Neural cell (in vitro differentiated cells): ENCODE measurements at regions not wholly inside any gene's neighbourhood (a gene's known extent, or its start where the extent isn't known, plus 50 kb on each side); places are given as distances from the start of the nearest gene placed in this dataset.

ENCODE experiments used
- EP300 ChIP-seq: fragments of 450-650 bp; conservative IDR thresholded peaks from 2 replicates; pipeline ENCODE4 v1.6.1; 2014; ENCODE audit warnings: antibody characterized with exemption, mild to moderate bottlenecking, moderate library complexity; ENCODE audit not compliant: poor library complexity, severe bottlenecking
- EZH2 ChIP-seq: fragments of 200-600, 300-800 bp; shearing (Covaris generic), sonication (generic); IDR thresholded peaks from 2 replicates; pipeline ENCODE4 v1.6.1; 2014; ENCODE audit warnings: antibody characterized with exemption, low read length, borderline replicate concordance, mild to moderate bottlenecking; ENCODE audit not compliant: insufficient read depth, poor library complexity, severe bottlenecking
- POLR2AphosphoS5 ChIP-seq: IDR thresholded peaks from 2 replicates; pipeline ENCODE4 v1.6.1; 2012
- SMC3 ChIP-seq: fragments of 450-650 bp; conservative IDR thresholded peaks from 2 replicates; pipeline ENCODE4 v1.6.1; 2014; ENCODE audit warnings: antibody characterized with exemption, mild to moderate bottlenecking, moderate library complexity; ENCODE audit not compliant: poor library complexity
- TAF1 ChIP-seq: IDR thresholded peaks from 2 replicates; pipeline ENCODE4 v1.6.1; 2012; ENCODE audit warnings: low read depth
- TF ChIP-seq, protein P1 (sequence below): fragments of 450-650 bp; IDR thresholded peaks from 2 replicates; pipeline ENCODE4 v1.5.1; 2014; ENCODE audit warnings: antibody characterized with exemption, mild to moderate bottlenecking, moderate library complexity; ENCODE audit not compliant: poor library complexity, severe bottlenecking
- TF ChIP-seq, protein P2 (sequence below): IDR thresholded peaks from 2 replicates; pipeline ENCODE4 v1.6.1; 2012; ENCODE audit warnings: borderline replicate concordance

DNA sequence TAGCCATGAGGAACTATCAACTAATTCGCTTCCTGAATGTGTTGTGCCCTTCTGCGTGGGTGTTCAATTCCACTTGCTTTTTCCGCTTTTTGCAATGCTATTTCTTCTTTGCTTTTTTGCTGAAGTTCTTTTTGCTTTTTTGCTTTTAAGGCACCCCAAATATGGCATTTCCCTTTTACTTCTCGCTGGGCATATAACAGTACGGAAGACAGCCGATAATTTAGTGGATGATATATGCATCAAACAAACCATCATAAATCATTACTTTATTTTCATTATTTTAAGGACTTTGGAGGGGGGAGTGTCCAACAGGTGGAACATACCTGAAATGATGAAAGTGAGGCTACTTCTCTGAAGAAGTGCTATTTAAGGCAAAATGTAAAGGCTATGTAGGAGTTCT, 277.0 kb upstream of the MTPN start:
- TF ChIP-seq, protein P1, sequence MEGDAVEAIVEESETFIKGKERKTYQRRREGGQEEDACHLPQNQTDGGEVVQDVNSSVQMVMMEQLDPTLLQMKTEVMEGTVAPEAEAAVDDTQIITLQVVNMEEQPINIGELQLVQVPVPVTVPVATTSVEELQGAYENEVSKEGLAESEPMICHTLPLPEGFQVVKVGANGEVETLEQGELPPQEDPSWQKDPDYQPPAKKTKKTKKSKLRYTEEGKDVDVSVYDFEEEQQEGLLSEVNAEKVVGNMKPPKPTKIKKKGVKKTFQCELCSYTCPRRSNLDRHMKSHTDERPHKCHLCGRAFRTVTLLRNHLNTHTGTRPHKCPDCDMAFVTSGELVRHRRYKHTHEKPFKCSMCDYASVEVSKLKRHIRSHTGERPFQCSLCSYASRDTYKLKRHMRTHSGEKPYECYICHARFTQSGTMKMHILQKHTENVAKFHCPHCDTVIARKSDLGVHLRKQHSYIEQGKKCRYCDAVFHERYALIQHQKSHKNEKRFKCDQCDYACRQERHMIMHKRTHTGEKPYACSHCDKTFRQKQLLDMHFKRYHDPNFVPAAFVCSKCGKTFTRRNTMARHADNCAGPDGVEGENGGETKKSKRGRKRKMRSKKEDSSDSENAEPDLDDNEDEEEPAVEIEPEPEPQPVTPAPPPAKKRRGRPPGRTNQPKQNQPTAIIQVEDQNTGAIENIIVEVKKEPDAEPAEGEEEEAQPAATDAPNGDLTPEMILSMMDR, result no peak
- no peak for TF ChIP-seq EZH2
- TF ChIP-seq, protein P2, sequence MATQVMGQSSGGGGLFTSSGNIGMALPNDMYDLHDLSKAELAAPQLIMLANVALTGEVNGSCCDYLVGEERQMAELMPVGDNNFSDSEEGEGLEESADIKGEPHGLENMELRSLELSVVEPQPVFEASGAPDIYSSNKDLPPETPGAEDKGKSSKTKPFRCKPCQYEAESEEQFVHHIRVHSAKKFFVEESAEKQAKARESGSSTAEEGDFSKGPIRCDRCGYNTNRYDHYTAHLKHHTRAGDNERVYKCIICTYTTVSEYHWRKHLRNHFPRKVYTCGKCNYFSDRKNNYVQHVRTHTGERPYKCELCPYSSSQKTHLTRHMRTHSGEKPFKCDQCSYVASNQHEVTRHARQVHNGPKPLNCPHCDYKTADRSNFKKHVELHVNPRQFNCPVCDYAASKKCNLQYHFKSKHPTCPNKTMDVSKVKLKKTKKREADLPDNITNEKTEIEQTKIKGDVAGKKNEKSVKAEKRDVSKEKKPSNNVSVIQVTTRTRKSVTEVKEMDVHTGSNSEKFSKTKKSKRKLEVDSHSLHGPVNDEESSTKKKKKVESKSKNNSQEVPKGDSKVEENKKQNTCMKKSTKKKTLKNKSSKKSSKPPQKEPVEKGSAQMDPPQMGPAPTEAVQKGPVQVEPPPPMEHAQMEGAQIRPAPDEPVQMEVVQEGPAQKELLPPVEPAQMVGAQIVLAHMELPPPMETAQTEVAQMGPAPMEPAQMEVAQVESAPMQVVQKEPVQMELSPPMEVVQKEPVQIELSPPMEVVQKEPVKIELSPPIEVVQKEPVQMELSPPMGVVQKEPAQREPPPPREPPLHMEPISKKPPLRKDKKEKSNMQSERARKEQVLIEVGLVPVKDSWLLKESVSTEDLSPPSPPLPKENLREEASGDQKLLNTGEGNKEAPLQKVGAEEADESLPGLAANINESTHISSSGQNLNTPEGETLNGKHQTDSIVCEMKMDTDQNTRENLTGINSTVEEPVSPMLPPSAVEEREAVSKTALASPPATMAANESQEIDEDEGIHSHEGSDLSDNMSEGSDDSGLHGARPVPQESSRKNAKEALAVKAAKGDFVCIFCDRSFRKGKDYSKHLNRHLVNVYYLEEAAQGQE, result no peak
- no peak for TF ChIP-seq POLR2AphosphoS5
- no peak for TF ChIP-seq EP300
- no peak for TF ChIP-seq TAF1
- TF ChIP-seq SMC3, result no peak
